Adrenal gland (tissue), 9 donors: ENCODE measurements at regions not wholly inside any gene's neighbourhood (a gene's known extent, or its start where the extent isn't known, plus 50 kb on each side); places are given as distances from the start of the nearest gene placed in this dataset.

Experiments used
- DNase-seq, 7 donors: peaks; one replicate each; pipeline ENCODE4 v3.0.0-alpha.2; 2019 to 2020
- H3K27ac ChIP-seq, 5 donors: fragments of 200-600 bp; sonication (generic) in 4 of 5; 1 replicate in 3 of 5; 2 replicates in 2 of 5; pipeline versions ENCODE4 v1.5.1 to v1.8.0; 2016 to 2020; ENCODE audit warnings: mild to moderate bottlenecking in 1 of 5
- H3K27me3 ChIP-seq: fragments of 200-600 bp; 2 replicates; pipeline ENCODE4 v1.8.0; 2021
- H3K36me3 ChIP-seq, 2 donors: fragments of 200-600 bp; replicated peaks in 1 of 2; 1 replicate in 1 of 2; 2 replicates in 1 of 2; pipeline versions ENCODE4 v1.5.1 to v1.8.0; 2018 to 2022
- H3K4me1 ChIP-seq, 2 donors: fragments of 200-600 bp; replicated peaks in 1 of 2; 1 replicate in 1 of 2; 2 replicates in 1 of 2; pipeline versions ENCODE4 v1.5.1 to v1.8.0; 2018 to 2021
- H3K4me3 ChIP-seq, 4 donors: fragments of 200-600 bp; sonication (generic) in 3 of 4; one replicate each; pipeline ENCODE4 v1.5.1; 2016 to 2018
- H3K9me3 ChIP-seq, 3 donors: fragments of 200-600 bp; sonication (generic) in 1 of 3; replicated peaks in 1 of 3; 1 replicate in 2 of 3; 2 replicates in 1 of 3; pipeline versions ENCODE4 v1.5.1 to v1.8.0; 2016 to 2021
- CTCF ChIP-seq, 6 experiments: fragments of 450-650 bp in 4 of 6; fragments of 200-600 bp in 2 of 6; sonication (generic) in 1 of 6; IDR thresholded peaks; 1 replicate in 5 of 6; 2 replicates in 1 of 6; pipeline versions ENCODE4 v1.5.1 to v1.8.0; 2016 to 2021; ENCODE audit warnings: antibody characterized with exemption in 6 of 6, mild to moderate bottlenecking in 2 of 6, moderate library complexity in 1 of 6
- POLR2A ChIP-seq, 2 donors: fragments of 450-650 bp; IDR thresholded peaks; one replicate each; pipeline ENCODE4 v1.6.1; 2017; ENCODE audit warnings: antibody characterized with exemption in 2 of 2, mild to moderate bottlenecking in 2 of 2, moderate library complexity in 1 of 2
- WGBS, 4 donors: extraction: QIAGEN DNeasy Blood & Tissue Kit in 2 of 4; methylation state at CpG; one replicate each; pipeline versions ENCODE4 v1.1.5 to v1.1.7; 2013 to 2017; 5-methylcytosine and 5-hydroxymethylcytosine counted together
- intact Hi-C, 2 donors: fragments of 100-400 bp; cut with DNase I; formaldehyde crosslinking; loops; one replicate each; pipeline versions ENCODE4 v1.14.1 to v1.15.0; 2022 to 2023
- donor health status: healthy with polysubstance abuse.
- donor health status: Bipolar disorder and iron deficiency.
- donor health status: DM: yes; HTN: yes; CAD: no.
- donor health status: DM: no; HTN: no; CAD: no.
- donor health status: DM: no; HTN: no; CAD: no.

- no peak for DNase-seq
- H3K27me3 ChIP-seq: no peaks in the 10 kb centered on the region
- H3K27ac ChIP-seq: no peak overlapping the region
- H3K36me3 ChIP-seq: no peaks in the 10 kb centered on the region
- no peak for TF ChIP-seq CTCF (IDR thresholded peaks at IDR 0.05)
- no peak for TF ChIP-seq POLR2A (IDR thresholded peaks at IDR 0.05)
- WGBS, 4 donors: 72 to 77% (median 75%) methylated on average over 2 of the region's 2 CpGs
- no peaks in the 10 kb centered on the region for H3K4me1 ChIP-seq
- H3K4me3 ChIP-seq: no peak overlapping the region
- no peaks in the 10 kb centered on the region for H3K9me3 ChIP-seq
- intact Hi-C loops: no loop called here
Observed at GRCh38 chr3:83622526-83622925, 1336.3 kb upstream of the CADM2 start.

- Histone ChIP-seq H3K4me3 (no peak overlapping the region), H3K27me3 (no peaks in the 10 kb centered on the region), H3K27ac (no peak overlapping the region), H3K36me3 (no peaks in the 10 kb centered on the region), H3K9me3 (no peaks in the 10 kb centered on the region), H3K4me1 (no peaks in the 10 kb centered on the region)
- intact Hi-C loops: no loop called here
- TF ChIP-seq CTCF (IDR thresholded peaks at IDR 0.05) (no peak), POLR2A (IDR thresholded peaks at IDR 0.05) (no peak)
- WGBS, 4 donors: 39 to 65% (median 56%) methylated on average over 1 of the region's 1 CpG
- no peak for DNase-seq
Observed at GRCh38 chr3:83625261-83625660, 1333.5 kb upstream of the CADM2 start.

DNA sequence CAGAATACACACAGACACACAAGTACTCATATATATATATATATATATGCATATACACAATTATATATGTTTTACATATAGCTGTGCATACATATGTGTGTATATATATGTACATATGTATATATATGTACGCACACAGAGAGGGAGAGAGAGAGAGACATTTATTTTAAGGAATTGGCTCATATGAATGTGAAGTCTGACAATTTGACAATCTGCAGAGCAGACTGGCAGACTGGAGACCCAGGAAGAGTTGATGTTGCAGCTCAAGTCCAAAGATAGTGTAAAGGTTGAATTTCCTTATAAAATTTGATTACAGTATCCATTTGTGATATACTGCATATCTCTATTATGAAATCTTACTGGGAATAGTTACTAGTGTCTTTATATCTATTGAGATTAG, 1330.3 kb upstream of the CADM2 start:
- Histone ChIP-seq H3K4me3 (no peak overlapping the region), H3K36me3 (no peaks in the 10 kb centered on the region), H3K9me3 (no peaks in the 10 kb centered on the region), H3K27ac (no peak overlapping the region), H3K27me3 (no peaks in the 10 kb centered on the region), H3K4me1 (no peaks in the 10 kb centered on the region)
- WGBS, 4 donors: 88 to 94% (median 91%) methylated on average over 1 of the region's 1 CpG
- intact Hi-C loops: no loop called here
- DNase-seq: no peak
- no peak for TF ChIP-seq POLR2A (IDR thresholded peaks at IDR 0.05)
- TF ChIP-seq CTCF (IDR thresholded peaks at IDR 0.05): no peak

DNA sequence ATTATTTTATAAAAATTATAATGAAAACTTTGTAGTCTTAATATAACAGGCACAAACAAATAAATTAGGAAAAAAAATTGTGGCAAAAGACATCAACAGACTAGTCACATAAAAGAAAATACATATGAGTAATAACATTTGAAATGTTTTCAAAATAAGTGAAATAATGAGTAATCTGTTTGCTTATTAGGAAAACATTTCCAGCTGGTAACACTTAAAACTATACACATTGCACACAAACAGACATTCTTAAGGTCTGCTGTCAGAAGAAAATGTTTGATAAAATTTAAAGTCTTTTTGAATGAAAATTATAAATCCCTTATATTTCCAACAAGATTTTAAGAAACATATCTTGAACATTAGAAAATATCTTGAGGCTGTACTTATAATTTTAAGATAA, 1326.3 kb upstream of the CADM2 start:
- Histone ChIP-seq H3K27ac (no peak overlapping the region), H3K4me3 (no peak overlapping the region), H3K4me1 (no peaks in the 10 kb centered on the region), H3K9me3 (no peaks in the 10 kb centered on the region), H3K36me3 (no peaks in the 10 kb centered on the region), H3K27me3 (no peaks in the 10 kb centered on the region)
- TF ChIP-seq POLR2A (IDR thresholded peaks at IDR 0.05) (no peak), CTCF (IDR thresholded peaks at IDR 0.05) (no peak)
- intact Hi-C loops: no loop called here
- DNase-seq: no peak
